NCI-H1694 treated with DMSO at 0.1 percent for 48 hours (cell line): ENCODE measurements at regions not wholly inside any gene's neighbourhood (a gene's known extent, or its start where the extent isn't known, plus 50 kb on each side); places are given as distances from the start of the nearest gene placed in this dataset.

ENCODE experiments used
- DNase-seq: peaks from one replicate; lab custom pipeline; 2025; lab: John Stamatoyannopoulos, UW

DNA sequence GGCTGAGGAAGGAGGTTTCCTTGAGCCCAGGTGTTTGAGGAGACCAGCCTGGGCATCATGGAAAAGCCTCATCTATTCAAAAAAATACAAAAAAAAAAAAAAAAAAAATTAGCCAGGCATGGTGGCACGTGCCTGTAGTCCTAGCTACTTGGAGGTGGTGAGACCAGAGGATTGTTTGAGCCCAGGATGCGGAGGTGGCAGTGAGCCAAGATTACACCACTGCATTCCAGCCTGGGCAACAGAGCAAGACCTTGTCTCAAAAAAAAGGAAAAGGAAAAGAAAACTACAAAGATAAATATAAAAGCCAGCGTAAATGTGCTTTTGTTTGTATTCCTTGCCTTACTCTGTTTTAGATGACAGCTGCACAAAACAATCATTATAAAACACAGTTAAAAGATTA is 2249.2 kb upstream of the C9orf72 start:
- DNase-seq, result no peak

DNA sequence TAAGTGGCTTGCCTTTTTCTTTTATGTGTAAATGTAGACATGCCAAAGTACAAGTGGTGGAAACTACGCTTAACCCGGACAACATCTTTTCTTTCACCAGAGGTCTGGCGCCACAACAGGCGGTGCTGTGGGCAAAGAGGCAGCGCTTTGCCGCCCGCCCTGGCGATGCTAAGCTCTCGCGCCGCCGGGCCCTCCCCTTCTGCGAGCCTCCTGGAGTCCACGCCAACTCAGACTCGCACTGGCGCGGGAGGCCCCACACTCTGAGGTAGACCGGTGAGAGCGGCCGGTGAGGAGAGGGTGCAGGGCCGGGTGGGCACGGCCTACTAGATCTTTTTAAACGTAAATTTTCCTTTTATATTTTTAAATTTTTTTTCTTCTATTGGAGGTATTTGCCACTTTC is 2253.1 kb upstream of the C9orf72 start:
- DNase-seq, result no peak

DNA sequence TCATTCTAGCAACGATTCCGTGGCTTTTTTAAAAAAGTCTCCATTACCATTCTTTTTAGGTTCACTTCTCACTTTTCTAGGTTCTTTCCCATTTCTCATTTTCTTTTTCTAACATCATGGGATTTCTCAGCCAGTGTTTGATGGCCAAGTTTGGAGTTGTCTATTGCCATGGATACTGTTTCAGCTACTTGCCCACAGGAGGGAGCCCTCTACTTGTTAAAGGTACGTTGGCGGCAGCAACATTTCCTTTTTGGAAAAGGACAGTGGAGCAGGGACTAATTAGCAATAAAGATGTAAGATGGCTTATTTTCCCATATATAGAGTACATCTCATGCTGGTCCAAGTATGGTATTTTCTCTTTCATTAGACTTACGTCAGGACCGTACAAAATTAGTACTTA is 2257.5 kb upstream of the C9orf72 start:
- peak; percentile 3 for DNase-seq

DNA sequence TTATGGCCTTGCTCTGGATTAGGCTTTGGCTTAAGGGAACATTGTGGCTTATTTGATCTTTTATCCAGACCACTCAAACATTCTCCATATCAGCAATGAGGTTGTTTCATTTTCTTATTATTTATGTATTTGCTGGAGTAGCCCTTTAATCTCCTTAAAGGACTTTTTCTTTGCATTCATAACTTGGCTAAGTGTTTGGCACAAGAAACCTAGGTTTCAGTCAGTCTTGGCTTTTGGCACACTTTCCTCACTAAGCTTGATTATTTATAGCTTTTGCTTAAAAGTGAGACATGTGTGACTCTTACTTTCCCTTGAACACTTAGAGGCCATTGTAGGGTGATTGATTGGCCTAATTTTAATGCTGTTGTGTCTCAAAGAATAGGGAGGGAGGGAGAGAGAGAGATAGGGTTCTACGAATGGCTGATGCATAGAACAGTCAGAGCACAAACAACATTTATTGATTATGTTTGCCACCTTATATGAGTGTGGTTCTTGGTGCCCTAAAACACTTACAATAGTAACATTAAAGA is 2265.3 kb upstream of the C9orf72 start:
- no peak for DNase-seq

DNA sequence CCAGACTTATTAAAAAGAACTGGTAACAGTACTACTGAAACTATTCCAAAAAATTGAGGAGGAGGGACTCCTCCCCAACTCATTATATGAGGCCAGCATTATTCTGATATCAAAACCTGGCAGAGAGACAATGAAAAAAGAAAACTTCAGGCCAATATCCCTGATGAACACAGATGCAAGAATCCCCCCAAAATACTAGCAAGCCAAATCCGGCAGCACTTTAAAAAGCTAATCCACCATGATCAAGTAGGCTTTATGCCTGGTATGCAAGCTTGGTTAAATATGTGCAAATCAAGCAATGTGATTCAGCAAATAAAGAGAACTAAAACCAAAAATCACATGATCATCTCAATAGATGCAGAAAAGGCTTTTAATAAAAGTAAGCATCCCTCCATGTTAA is 2271.0 kb upstream of the C9orf72 start:
- DNase-seq, result no peak

DNA sequence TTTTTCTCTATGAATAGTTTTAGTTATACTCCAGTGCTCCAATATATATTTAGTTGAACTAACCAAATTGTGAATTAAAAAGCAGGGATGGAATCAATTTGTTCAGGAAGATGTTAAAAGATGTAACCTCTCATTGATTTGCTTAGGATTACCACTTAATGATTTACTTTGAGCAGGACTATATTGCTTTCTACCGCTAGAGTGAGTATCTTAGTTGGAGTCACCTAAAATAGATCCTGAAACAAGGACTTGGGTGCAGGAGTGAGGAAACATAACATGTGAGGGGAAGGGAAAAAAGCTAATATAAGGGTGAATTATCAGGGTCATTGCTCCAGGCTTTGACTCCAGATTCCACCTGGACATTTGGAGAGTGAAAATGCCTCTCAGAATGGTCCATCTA is 2277.4 kb upstream of the C9orf72 start:
- no peak for DNase-seq

DNA sequence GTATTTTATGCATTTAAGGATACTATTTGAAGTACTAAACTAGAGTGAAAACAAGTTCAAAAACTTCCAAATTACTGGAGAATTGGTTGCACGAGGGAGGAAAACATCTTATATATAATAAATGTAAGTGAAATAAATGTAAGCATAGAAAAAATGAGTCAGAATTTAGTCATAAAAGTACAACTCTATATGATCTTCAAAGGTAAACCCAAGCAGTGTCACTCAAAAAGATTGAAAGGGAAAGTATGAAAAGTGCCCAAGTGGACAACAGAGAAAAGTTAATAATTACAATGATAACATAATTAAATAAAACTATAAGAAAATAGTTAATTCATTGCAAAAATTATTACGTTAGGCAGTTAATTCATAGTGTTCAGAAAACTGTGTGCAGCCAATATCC is 2288.5 kb upstream of the C9orf72 start:
- DNase-seq, result no peak

DNA sequence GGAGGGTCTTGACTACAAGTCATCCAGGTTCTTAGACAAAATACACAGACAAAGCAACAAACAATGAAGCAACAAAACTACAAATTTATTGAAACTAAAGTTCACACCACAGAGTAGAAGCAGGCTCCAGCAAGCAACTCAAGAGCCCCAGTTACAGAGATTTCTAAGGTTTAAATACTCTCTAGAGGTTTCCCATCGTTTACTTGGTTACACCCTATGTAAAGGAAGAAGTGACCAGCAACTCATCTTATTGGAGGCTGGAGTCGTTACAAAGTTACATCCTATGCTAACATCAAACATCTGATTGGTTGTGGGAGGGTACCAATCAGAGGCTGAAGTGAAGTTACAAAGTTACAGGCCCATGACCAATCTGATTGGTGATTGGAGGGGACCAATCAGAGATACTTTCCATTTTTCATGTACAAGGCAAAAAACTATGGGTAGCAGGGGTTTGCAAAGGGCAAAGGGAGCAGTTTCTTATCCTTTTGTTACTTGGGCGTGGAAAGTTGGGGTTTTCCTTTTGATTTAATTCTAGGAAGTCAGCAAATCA is 2292.6 kb upstream of the C9orf72 start:
- DNase-seq, result no peak

DNA sequence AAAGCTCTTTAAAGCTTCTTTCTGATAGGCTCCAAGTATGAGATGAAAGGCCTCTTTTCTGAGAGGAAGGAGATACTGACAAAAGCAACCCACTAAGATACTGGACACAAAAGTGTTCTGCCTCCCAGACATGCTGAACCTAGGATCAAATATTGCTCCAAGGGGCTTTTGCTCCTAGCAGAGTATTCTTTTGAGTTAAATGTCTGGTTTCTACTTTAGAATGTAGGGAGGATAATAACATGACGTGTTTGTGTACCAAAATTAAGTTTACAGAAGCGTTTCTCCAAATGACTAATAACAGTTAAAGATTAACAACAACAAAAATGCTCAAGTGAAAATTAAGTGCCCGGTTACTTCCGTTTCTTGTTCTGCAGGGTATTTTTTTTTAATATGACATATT is 2293.3 kb upstream of the C9orf72 start:
- DNase-seq, result no peak

DNA sequence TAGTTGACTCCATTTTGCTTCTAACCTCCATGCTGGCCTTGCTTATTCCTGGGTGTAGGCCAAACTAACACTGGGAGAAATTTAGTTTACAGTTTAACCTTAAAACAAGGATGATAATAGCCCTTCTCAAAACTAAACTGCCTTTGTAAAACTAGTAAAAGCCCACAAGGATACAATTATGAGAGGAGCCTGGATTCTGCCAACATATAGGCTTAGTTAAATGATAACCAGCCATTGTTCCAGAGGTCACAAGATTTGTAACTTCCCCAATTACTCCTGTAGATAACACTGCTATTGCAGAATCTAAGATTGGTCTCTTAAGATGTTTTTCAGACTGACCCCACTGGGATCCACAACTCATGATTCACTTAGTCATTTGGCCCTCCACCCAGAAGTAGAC is 2300.3 kb upstream of the C9orf72 start:
- no peak for DNase-seq

DNA sequence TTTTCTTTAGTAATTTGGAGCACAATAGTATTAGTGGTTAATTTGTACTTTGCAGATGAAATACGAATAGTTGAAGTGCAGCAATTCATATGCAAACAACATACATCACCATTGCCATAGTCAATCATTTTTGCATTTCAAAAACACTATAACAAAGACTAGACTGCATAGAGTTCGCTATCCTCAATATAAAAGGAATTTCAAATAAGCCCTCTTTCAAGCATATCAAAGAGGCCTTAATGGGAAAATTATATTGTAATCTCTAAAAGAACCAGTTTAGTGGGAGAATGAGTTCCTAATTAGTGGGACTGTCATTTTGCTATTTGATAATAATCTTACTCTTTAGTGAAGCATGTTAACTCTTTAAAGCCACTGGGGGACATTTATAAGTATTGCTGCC is 2302.3 kb upstream of the C9orf72 start:
- DNase-seq, result no peak

DNA sequence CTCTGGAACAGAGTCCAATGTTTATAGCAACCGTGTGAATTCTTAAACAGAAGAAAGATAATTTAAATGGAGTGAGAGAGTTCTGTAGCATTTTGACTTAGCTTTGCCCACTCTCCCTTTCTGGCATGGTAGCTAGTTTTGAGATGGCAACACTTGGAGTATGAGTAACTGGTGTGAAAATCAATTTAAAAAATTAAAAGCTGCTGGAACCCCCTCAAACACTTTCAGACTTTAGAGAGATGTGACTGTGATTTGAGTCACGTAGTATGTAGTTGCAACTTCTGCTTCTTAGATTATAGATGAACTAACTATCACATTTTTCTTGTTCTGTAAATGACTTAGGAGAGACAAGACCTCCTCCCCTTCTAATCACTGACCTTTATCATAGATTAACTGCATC is 2309.5 kb upstream of the C9orf72 start:
- no peak for DNase-seq

DNA sequence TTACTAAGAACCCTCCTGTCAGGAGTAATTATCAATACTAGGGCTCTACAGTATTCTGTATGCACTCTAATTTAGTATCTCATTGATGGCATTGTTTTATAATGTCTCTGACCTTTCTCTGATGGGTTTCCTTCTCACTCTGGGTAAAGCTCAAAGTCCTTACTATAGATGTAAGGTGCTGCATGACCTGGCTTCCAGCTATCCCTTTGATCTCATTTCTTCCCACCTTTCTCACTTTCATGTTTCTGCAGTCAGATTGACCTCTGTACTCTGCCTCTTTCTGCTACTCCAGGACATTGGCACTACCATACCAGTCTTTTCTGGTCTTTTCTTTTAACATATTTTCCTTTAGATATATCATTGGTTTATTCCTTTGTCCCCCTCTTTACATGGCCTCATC is 2332.8 kb upstream of the C9orf72 start:
- no peak for DNase-seq

DNA sequence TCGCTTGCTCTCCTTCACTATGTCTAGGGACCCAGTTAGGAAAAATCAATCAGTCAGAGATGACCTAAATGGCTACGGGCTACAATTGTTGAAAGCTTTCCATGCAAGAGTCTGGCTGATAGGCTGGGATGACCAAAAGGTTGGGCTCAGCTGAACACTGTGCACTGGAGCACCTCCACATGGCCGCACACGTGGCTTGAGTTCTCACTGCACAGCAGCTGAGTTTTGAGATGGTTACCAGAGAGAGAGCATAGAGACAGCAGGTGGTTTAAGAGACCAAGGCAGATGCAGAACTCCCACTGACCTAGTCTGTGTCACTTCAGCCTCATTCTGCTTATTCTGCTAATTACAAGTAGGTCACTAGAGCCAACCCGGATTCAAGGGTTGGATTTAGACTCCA is 2354.8 kb upstream of the C9orf72 start:
- DNase-seq, result no peak

DNA sequence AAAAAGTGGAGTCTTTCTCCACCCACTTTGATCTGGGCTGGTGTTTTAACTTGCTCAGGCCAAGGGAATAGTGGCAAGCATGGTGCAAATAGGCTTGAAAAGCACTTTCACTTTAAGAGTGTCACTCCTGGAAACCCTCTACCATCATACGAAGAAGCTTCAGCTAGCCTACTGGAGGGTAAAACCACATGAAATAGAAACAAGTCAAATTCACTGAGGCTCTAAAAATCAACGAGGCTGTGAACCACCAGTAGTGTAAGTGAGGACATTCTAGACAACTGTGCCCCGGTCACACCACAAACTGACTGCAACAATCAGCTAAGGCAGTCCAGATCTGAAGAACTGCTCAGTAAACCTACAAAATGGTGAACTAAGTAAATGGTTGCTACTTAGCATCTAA is 2366.3 kb upstream of the C9orf72 start:
- no peak for DNase-seq

DNA sequence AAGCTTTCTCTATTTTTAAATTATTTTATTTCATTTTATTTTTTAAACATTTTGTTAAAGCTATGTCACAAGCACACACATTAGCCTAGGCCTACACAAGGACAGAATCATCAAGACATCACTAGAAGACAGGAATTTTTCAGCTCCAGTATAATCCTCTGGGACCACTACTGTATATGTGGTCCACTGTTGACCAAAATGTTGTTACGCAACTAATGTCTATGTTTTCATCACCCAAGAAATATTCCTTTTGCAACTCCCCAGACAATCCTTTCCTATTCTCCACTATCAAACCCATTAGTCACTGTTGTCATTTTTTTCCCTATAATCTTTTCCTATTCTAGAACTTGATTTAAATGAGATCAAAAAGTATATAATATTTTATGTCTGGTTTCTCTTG is 2371.7 kb upstream of the C9orf72 start:
- DNase-seq, result no peak

DNA sequence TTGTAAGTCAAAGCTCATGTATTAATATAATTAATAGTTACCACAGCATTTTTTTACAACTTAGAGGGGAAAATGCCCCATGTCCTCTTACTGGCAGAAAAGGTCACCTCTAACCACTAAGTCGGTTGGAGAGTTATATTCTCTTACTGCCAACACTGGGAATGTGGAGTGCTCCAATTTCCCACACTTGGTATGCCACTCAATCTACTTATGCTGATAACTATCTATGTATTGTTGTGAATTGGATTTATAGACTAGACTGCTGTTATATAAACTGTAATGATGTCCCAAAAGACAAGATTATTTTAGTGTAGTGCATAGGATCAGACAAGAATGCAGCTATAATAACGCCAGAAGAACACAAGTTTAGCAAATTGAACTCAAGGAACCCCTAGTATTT is 2385.2 kb upstream of the C9orf72 start:
- no peak for DNase-seq

DNA sequence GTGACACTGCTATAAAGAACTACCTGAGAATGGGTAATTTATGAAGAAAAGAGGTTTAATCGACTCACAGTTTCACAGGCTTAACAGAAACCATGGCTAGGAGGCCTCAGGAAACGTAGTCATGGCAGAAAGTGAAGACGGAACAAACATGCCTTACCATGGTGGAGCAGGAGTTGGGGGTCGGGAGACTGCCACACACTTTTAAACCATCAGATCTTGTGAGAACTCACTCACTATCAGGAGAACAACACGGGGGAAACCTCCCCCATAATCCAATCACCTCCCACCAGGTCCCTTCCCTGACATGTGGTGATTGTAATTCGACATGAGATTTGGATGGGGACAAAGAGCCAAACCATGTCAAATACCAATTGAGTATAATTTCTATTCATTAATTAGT is 2392.6 kb upstream of the C9orf72 start:
- DNase-seq, result no peak

DNA sequence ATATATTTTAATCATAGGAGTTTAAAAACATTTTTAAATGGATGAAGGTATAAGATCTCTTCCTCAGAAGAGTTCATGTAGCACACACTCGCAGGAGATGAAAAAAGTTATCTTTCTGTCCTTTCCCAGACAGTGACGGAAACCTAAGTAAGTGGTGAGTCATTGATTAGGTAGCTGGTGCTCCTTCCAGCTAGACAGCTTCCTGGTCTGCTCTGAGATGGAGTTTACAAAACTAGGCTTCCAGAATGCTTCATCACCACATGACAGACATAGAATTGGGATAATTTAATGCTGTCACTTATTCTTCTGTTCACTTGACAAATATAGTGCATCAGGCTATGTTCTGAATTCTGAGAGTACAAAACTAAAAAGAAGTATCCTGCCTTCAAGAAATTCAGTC is 2393.0 kb upstream of the C9orf72 start:
- DNase-seq, result no peak

DNA sequence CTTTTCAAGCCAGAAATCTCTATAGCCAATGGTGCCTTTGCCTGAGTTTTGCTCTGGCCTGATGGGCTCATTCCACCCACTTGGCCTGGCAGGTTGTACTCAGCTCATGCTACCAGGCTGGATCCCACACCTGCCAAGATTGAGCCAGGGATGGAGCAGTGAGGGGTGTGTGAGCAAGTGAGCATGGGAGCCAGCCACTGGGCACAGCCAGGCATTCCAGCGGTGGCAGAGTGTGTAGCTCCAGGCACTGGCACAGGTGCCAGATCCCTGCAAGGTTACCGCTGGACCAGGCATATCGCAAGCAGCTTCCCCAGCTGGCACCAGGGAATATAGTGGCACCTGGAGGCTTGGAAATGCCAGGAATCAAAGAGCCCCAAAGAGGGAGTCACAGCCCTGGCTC is 2395.6 kb upstream of the C9orf72 start:
- no peak for DNase-seq

DNA sequence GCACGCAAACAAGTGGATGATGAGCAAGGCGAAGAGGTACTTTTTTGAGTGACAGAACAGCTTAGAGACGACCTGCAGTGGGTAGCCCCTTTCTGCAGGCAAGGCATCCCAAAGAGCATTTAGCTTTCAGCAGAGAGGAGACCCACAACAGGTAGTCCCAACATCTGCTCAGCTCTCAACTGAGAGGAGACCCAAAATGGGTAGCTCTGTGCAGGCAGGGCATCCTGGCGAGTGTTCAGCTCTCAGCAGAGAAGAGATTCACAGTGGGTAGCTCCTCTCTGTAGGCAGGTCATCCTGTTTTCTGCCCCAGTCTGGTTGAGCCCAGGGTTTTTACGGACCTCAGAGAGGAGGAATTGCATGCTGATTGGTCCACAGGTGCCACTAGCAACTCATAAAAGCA is 2396.1 kb upstream of the C9orf72 start:
- DNase-seq, result no peak

DNA sequence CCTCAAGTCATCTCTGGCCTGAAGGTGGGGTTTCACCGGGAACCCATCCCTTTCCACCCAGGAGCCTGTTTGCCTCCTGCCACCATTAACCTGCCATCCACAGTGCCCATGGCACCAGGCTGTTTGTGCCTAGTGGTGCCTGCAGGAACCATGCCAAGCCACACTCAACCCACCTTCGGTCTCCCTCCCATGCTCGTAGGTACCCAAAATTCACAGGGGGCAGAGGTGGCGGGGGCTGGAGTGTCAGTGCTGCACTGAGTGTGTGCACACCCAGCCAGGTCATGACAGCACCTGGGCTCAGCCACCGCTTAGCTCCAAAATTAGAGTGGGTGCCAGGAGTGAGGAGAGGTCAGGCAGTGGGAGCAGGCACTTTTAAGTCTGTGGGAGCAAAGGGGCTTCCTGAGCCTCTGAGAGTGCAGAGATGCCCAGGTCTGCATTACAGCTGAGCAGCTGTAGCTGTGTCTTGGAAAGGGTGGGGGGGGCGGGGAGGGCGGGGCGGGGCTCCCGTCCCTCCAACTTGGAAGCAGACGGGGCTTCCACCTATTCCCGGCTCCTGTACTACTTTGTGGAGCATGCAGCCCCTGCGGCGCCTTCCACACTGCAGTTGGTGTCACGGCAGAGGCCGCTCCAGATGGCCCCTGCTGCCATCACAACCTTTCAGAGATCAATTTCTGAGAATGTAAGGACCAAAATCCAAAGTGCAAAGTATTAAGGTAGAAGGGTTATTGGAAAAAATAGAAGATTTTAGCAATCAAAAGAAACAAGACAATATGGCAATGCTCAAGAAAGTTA is 2396.8 kb upstream of the C9orf72 start:
- DNase-seq, result no peak

DNA sequence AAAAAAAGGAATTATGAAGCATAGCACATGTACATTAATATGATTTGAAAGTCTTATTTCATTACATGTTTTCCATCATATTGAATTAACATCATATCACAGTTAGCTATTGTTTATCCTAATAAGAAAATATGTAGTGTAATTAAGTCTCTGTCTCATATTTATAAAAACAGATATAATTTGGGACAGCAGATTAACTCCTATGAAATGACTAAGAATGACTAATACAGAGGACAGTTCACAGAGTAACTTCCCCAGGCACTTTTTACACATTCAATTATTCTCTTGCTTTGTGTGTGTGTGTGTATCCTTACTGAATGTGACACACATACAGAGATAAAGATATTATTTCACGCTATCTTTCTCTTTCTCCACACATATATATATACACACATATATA is 2400.9 kb upstream of the C9orf72 start:
- DNase-seq, result no peak

DNA sequence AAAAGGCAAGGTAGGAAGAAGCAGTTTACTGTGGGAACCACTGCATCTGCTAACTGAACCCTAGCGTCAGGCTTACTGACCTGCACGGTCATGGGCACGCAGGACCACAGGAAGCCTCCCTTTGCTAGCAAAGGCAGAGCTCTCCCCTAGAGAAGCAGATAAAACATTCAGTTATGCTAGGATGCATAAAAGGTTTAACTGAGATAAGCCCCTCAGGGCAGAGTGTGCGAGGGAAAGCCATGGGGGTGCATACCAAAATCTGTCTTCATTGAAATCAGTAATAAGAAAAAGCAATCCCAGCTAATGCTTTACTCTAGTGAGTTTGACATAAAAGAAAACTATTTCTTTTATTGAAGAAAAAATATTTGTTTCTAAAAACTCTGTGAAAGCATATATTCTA is 2403.7 kb upstream of the C9orf72 start:
- no peak for DNase-seq
